Glomerular endothelial cell (primary cell): ENCODE measurements at regions not wholly inside any gene's neighbourhood (a gene's known extent, or its start where the extent isn't known, plus 50 kb on each side); places are given as distances from the start of the nearest gene placed in this dataset.

Source experiments
- DNase-seq: peaks from one replicate; pipeline ENCODE4 v3.0.0-alpha.2; 2011; ENCODE audit warnings: low read depth, low spot score; ENCODE audit errors: extremely low read depth

- no peak for DNase-seq
Observed at GRCh38 chr22:48151641-48152040, 1389.2 kb downstream of the TBC1D22A start.

DNA sequence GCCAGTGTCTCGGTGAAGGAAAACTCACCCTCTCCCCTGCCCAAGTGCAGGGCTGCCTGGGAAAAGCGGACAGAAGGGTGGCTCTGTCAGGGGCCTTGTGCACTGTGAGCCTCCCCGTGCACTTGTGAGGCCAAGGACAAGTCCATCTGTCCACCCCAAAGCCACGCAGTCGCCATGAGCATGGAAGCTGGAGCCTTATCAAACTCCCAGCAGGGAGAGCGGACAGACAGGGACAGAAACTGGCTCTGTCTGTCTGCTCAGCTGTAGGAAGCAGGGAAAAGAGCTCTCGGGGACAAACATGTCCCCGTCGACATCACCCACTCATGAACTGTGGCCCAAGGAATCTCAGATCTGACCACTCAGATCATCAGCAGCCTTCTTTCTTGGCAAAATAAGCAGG, 1385.4 kb downstream of the TBC1D22A start:
- no peak for DNase-seq

DNA sequence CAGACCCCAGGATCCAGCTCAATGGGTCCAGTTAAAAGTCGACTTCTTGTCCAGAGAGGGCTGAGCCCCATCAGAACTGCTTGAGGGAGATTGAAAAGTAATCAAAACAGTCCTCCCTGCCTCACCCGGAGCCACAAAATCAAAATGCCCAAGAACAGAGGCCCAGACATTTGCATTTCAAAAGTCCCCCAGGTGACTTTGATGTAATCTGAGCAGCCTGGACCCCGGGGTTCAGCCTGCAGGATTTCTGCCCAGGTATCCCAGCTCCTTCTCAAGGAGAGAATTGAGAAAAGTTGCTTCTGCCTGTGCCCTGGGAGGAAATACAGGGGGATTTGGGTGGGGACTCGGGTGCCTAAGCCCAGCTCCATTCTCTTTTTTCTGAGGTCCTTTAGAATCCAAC, 1385.0 kb downstream of the TBC1D22A start:
- DNase-seq = no peak

DNA sequence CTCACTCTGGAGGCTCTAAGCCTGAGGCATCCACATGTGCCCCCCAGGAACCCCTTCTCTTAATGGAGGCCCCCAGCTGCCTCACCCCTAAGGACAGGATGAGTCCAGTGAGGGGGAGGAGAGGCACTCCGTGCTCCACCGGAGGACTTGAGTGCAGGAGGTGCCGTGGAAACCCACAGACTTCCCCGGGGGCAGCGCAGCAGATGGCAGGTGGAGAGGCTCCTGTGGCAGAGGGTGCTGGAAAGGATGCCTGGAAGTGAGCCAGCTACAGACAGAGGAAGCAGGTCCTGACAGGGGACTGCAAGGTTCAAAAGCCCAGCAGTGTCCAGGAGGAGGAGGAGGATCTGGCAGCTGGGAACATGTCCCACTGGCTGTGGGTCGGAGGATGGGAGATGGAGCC, 1384.0 kb downstream of the TBC1D22A start:
- DNase-seq = no peak

GRCh38 chr22:48145738-48146137, 1383.3 kb downstream of the TBC1D22A start:
- no peak for DNase-seq

- DNase-seq = no peak
Observed at GRCh38 chr22:48144318-48144717, 1381.9 kb downstream of the TBC1D22A start.

GRCh38 chr22:48143856-48144255, 1381.4 kb downstream of the TBC1D22A start:
- DNase-seq = no peak

- no peak for DNase-seq
Observed at GRCh38 chr22:48142388-48142787, 1379.9 kb downstream of the TBC1D22A start.

DNA sequence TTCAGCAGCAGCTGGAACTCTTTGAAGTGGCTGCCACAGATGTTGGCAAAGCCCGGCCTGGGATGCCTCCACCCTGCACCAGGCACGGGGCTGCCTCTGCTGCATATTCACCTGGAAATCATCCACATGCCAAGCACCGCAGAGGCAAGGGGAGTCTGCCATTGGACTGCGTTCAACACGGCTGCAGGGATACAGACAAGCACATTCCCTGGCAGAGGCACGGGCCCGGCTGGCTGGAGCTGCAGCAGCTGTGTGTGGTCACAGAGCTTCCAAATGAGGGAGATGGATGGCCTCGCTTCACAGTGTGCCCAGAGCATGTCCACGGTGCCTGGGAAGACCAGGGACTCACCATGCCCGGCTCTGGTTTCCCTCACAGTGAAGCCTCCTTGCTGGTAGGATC, 1378.9 kb downstream of the TBC1D22A start:
- DNase-seq = no peak

DNA sequence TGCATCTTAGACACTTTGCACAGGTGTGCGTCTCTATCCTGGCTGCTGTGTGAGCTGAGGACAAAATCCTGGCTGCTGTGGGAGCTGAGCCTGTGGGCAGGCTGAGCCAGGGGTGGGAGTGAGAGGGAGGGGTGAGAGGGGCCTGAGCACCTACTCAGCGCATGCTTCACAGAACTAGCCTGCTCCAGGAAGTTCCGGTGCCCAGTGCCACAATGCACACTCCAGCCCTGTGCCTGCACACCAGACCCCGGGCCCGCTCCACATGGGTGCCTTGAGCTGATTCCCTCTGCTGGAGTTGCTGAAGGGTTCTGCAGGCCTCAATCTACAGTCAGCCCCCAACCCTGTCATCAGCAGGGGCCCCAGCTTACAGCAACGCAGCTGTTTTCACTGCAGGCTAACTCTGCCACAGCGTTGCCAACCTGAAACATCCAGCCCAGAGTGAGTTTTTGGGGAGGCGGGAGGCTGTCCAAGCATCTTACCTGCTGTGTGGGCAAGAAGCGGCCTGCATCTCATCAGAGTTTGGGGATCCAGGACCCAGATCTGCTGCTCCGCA, 1377.9 kb downstream of the TBC1D22A start:
- no peak for DNase-seq

GRCh38 chr22:48139776-48140175, 1377.3 kb downstream of the TBC1D22A start:
- no peak for DNase-seq

DNA sequence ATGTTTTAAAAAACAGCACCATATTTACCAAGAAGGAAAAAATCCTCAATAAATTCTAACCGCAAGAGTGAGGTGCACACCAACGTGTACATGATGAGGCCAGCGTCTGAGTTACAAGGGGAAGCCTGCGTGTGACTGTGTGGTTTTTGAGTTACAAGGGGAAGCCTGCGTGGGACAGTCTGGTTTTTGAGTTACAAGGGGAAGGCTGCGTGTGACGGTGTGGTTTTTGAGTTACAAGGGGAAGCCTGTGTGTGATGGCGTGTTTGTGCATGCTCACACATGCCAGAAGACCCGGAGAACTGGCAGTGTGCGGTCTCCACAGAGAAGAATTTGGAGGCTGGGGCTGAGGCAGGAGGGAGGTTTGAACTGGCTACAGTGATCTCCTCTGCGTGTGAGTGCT, 1376.4 kb downstream of the TBC1D22A start:
- no peak for DNase-seq

DNA sequence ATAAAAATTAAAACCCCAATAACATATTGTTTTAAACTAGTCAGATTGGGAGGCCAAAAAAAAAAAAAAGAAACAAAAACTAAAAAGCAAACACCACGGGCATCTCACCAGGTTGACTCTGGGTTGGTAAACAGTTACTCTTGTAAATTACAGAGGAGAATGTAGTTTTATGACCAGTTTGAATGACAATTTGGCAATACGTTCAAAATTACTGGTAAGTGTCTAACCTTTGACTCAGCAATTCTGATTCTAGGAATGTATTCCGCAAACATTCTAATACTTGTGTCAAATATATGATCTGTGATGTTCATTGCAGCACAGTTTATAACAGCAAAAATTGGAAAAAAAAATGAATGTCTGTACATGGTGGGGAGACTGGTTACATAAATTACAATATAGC, 1376.0 kb downstream of the TBC1D22A start:
- DNase-seq = no peak

GRCh38 chr22:48137640-48138039, 1375.2 kb downstream of the TBC1D22A start:
- no peak for DNase-seq

- no peak for DNase-seq
Observed at GRCh38 chr22:48135592-48135991, 1373.1 kb downstream of the TBC1D22A start.

DNA sequence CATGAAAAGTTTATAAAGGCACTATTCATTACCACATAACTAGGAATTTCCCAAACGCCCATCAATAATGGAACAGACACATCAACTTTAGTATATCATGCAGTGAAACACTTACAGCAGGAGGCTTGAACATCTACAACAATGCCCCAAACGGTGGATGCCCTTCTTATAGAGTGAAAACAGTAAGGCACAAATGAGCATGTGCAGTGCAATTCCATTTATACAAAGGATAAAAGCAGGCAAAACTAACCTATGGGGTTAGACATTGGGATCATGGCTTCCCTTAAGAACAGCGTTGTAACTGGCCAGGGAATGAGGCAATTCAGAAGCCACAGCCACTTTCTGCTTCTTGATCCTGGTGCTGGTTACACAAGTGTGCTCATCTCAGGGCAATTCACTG, 1363.0 kb downstream of the TBC1D22A start:
- no peak for DNase-seq

DNA sequence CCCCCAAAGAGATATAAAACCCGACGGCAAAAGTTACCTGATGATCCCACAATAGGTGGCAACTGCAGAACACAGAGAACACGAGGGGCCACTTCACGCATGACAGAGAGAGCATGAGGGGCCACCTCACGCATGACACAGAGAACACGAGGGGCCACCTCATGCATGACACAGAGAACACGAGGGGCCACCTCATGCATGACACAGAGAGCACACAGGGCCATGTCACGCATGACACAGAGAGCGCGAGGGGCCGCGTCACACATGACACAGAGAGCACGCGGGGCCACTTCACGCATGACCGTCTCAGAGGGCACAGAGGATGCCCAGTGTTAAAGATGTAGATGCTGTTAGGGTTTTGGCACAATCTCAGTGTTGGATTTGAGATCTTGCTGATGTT, 1359.5 kb downstream of the TBC1D22A start:
- DNase-seq = no peak

- DNase-seq = no peak
Observed at GRCh38 chr22:48118654-48119053, 1356.2 kb downstream of the TBC1D22A start.

GRCh38 chr22:48116871-48117270, 1354.4 kb downstream of the TBC1D22A start:
- DNase-seq = no peak

GRCh38 chr22:48112687-48113521, 1350.5 kb downstream of the TBC1D22A start:
- no peak for DNase-seq

GRCh38 chr22:48106715-48107259, 1344.3 kb downstream of the TBC1D22A start:
- DNase-seq = no peak

DNA sequence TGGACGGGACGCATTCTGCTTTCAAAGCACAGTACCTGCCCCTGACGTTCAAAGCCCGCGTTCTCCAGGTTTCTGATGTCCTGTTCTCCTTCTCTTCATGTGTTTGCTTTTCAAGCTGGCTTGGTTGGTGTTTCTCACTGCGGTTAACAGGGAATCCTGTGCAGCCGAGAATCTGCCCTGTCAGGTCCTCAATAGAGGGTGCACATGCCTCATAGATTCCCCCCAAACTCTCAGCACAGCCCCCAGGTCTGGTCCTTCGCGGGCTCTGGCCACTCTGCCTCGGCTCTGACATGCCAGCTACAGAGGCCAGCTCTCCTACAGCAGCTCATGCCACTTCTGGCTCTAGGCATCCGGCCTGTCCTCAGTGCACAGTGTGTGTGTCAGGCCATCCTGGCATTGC, 1343.8 kb downstream of the TBC1D22A start:
- DNase-seq = no peak
